ENCODE measurements at regions not wholly inside any gene's neighbourhood (a gene's known extent, or its start where the extent isn't known, plus 50 kb on each side); places are given as distances from the start of the nearest gene placed in this dataset.

DNA sequence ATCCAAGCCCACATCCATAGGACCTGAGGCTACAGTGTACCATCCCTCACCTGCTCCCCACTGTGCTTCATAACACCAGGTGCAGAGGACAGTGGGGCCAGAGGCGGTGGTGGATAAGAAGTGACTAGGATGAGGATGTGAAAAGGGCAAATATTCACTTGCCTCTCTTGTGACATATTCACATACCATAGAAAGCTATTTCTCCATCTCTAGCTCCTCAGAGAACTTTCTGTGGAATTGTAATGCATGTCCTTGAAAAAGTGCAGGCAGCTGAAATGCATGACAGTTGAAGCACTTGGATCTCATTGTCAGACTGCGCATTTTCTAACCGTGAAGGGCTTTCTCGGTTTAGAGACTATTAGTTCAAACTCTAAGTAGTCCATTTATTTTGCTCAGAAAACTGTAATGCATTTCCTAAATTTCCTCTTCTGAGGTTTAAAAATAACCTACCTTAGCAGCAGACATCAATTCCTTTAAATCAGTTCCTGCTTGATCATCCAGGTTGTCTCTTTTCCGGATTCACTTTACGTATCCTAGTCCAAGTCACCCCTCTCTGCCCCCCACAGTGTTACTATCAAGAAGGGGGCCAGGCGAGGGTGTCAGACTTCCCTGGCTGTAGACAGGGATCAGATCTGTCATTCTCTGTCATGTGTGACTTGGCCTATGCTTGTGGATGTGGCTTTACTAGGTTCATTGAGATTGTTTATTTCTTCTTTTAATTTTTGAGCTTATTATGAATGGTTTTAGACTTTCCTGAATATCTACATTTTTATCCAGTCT lies 984.0 kb upstream of the TMEM132C start:
- no peaks in the 10 kb centered on the region; the same call in 1 of the 3 replicates for H3K9me3 ChIP-seq (replicated peaks; ENCODE audit: control insufficient read depth, insufficient read depth, low read length)
- DNase-seq (ENCODE audit: low read depth, low spot score) (no peak), FAIRE-seq (no peak), ATAC-seq (no peak)
- 58% methylated on average over 7 of the region's 7 CpGs for WGBS (ENCODE audit: insufficient coverage, insufficient replicate concordance, low lambda C conversion rate, missing lambda C conversion rate)
- H3K27ac ChIP-seq (ENCODE audit: control insufficient read depth, insufficient read depth): no peak overlapping the region
- intact Hi-C loops (cut with micrococcal nuclease; ENCODE audit: unreplicated experiment): no loop called here
- no peak overlapping the region for H2AFZ ChIP-seq (ENCODE audit: control insufficient read depth, low read depth, low read length)
- H3K4me3 ChIP-seq: no peak overlapping the region
- BruUV-seq (replicated peaks): no TSS peak
- POLR2A ChIA-PET: no interaction called here
- RAD21 ChIA-PET (ENCODE audit: unreplicated experiment): no interaction called here
- in situ Hi-C loops (cut with MboI): no loop called here
- CTCF ChIA-PET: interaction anchor here (1.0 to 1.4 kb wide), 2 partner anchors 37 to 174 kb away, joined by 3 to 4 read pairs; no protein-coding TSS in a partner anchor
- SMC1A ChIA-PET (ENCODE audit: uncharacterized antibody, unreplicated experiment): no interaction called here
- TF ChIP-seq PAX8 (IDR thresholded peaks at IDR 0.05) (no peak), KDM1A (IDR thresholded peaks at IDR 0.05; ENCODE audit: borderline replicate concordance) (no peak)
- H3K79me2 ChIP-seq (ENCODE audit: control insufficient read depth, insufficient read depth, low read length): no peaks in the 10 kb centered on the region
- H4K20me1 ChIP-seq (ENCODE audit: control insufficient read depth, insufficient read depth): no peaks in the 10 kb centered on the region
- H3K4me2 ChIP-seq (ENCODE audit: control insufficient read depth, insufficient read depth): no peak overlapping the region
- no peaks in the 10 kb centered on the region for H3K4me1 ChIP-seq (ENCODE audit: control insufficient read depth, insufficient read depth, low read length)
- no peaks in the 10 kb centered on the region for H3K27me3 ChIP-seq (replicated peaks in 1 of 2; ENCODE audit: control insufficient read depth in 2 of 2, insufficient read depth in 2 of 2, low read length in 1 of 2)
- H3K9ac ChIP-seq (ENCODE audit: control insufficient read depth, insufficient read depth, low read length): no peak overlapping the region
- H3K36me3 ChIP-seq (ENCODE audit: control insufficient read depth in 2 of 2, insufficient read depth in 2 of 2, low read length in 1 of 2): no peaks in the 10 kb centered on the region

- Histone ChIP-seq H3K9me3 (replicated peaks; ENCODE audit: control insufficient read depth, insufficient read depth, low read length) (no peaks in the 10 kb centered on the region; the same call in 1 of the 3 replicates), H3K4me2 (ENCODE audit: control insufficient read depth, insufficient read depth) (no peak overlapping the region), H4K20me1 (ENCODE audit: control insufficient read depth, insufficient read depth) (no peaks in the 10 kb centered on the region), H3K79me2 (ENCODE audit: control insufficient read depth, insufficient read depth, low read length) (no peaks in the 10 kb centered on the region), H3K36me3 (ENCODE audit: control insufficient read depth in 2 of 2, insufficient read depth in 2 of 2, low read length in 1 of 2) (no peaks in the 10 kb centered on the region), H3K27me3 (replicated peaks in 1 of 2; ENCODE audit: control insufficient read depth in 2 of 2, insufficient read depth in 2 of 2, low read length in 1 of 2) (no peaks in the 10 kb centered on the region), H3K9ac (ENCODE audit: control insufficient read depth, insufficient read depth, low read length) (no peak overlapping the region), H3K4me1 (ENCODE audit: control insufficient read depth, insufficient read depth, low read length) (no peaks in the 10 kb centered on the region), H3K27ac (ENCODE audit: control insufficient read depth, insufficient read depth) (no peak overlapping the region), H2AFZ (ENCODE audit: control insufficient read depth, low read depth, low read length) (no peak overlapping the region), H3K4me3 (no peak overlapping the region)
- BruUV-seq (replicated peaks): no TSS peak
- no peak for ATAC-seq
- intact Hi-C loops (cut with micrococcal nuclease; ENCODE audit: unreplicated experiment): no loop called here
- WGBS (ENCODE audit: insufficient coverage, insufficient replicate concordance, low lambda C conversion rate, missing lambda C conversion rate): 7% methylated on average over 6 of the region's 6 CpGs
- CTCF ChIA-PET: interaction anchor here (1.0 kb wide), 1 partner anchor 175 kb away, joined by 4 read pairs; no protein-coding TSS in a partner anchor
- RAD21 ChIA-PET (ENCODE audit: unreplicated experiment): no interaction called here
- no peak for DNase-seq (ENCODE audit: low read depth, low spot score)
- POLR2A ChIA-PET: no interaction called here
- SMC1A ChIA-PET (ENCODE audit: uncharacterized antibody, unreplicated experiment): no interaction called here
- FAIRE-seq: no peak
- in situ Hi-C loops (cut with MboI): no loop called here
- TF ChIP-seq RAD21 (IDR thresholded peaks at IDR 0.05; ENCODE audit: insufficient read depth, low read depth, low read length) (no peak), MYB (IDR thresholded peaks at IDR 0.05; ENCODE audit: borderline replicate concordance, low read depth, low read length) (no peak), SREBF2 (IDR thresholded peaks at IDR 0.05; ENCODE audit: low read length) (no peak), RFX5 (IDR thresholded peaks at IDR 0.05; ENCODE audit: low read depth, low read length) (no peak), IKZF2 (IDR thresholded peaks at IDR 0.05) (no peak), USF2 (IDR thresholded peaks at IDR 0.05; ENCODE audit: borderline replicate concordance, low read depth, low read length) (no peak), YY1 (IDR thresholded peaks at IDR 0.05; ENCODE audit: low read depth, low read length) (no peak), GATAD2B (conservative IDR thresholded peaks at IDR 0.05; ENCODE audit: low read depth) (no peak), CHD2 (IDR thresholded peaks at IDR 0.05; ENCODE audit: borderline replicate concordance, low read depth, low read length) (no peak), BRCA1 (IDR thresholded peaks at IDR 0.05; ENCODE audit: low read depth, low read length) (no peak), DPF2 (IDR thresholded peaks at IDR 0.05) (no peak)
- TF ChIP-seq, protein P1, sequence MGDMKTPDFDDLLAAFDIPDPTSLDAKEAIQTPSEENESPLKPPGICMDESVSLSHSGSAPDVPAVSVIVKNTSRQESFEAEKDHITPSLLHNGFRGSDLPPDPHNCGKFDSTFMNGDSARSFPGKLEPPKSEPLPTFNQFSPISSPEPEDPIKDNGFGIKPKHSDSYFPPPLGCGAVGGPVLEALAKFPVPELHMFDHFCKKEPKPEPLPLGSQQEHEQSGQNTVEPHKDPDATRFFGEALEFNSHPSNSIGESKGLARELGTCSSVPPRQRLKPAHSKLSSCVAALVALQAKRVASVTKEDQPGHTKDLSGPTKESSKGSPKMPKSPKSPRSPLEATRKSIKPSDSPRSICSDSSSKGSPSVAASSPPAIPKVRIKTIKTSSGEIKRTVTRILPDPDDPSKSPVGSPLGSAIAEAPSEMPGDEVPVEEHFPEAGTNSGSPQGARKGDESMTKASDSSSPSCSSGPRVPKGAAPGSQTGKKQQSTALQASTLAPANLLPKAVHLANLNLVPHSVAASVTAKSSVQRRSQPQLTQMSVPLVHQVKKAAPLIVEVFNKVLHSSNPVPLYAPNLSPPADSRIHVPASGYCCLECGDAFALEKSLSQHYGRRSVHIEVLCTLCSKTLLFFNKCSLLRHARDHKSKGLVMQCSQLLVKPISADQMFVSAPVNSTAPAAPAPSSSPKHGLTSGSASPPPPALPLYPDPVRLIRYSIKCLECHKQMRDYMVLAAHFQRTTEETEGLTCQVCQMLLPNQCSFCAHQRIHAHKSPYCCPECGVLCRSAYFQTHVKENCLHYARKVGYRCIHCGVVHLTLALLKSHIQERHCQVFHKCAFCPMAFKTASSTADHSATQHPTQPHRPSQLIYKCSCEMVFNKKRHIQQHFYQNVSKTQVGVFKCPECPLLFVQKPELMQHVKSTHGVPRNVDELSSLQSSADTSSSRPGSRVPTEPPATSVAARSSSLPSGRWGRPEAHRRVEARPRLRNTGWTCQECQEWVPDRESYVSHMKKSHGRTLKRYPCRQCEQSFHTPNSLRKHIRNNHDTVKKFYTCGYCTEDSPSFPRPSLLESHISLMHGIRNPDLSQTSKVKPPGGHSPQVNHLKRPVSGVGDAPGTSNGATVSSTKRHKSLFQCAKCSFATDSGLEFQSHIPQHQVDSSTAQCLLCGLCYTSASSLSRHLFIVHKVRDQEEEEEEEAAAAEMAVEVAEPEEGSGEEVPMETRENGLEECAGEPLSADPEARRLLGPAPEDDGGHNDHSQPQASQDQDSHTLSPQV (IDR thresholded peaks at IDR 0.05): no peak
These were observed 982.9 kb upstream of the TMEM132C start for GRCh38 chr12:127284021-127284420.
